HG02852 (cell line): ENCODE measurements at regions not wholly inside any gene's neighbourhood (a gene's known extent, or its start where the extent isn't known, plus 50 kb on each side); places are given as distances from the start of the nearest gene placed in this dataset.
"Not testable (repeated sequence)": the region's sequence is repeated elsewhere in the genome, so short reads cannot be mapped to it uniquely, and the experiment has no call there.

Source experiments
- ATAC-seq: cut with Tn5 transposase; IDR thresholded peaks from one replicate; pipeline ENCODE4 v1.9.1; 2021; ENCODE audit warnings: mild to moderate bottlenecking, moderate library complexity; ENCODE audit not compliant: unreplicated experiment

DNA sequence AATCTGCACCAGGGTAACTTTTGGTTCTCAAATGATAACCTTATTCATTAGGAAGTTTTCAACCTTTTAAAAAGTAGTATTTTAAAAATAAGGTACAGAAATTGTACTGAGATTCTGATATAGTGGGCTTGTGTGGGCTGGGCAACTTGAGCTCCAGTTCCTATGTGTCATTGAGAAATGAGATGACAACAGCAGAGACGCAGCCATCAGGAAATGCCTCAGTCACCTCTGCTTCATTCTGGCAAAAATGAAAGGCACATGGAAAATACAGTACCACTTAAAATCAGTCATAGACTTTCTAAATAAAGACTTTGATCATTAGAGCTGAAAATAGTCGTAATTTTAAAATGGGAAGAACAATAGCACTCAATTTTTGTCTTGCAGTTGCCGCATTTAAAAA lies 480.2 kb downstream of the PLK2 start:
- ATAC-seq: no peak

DNA sequence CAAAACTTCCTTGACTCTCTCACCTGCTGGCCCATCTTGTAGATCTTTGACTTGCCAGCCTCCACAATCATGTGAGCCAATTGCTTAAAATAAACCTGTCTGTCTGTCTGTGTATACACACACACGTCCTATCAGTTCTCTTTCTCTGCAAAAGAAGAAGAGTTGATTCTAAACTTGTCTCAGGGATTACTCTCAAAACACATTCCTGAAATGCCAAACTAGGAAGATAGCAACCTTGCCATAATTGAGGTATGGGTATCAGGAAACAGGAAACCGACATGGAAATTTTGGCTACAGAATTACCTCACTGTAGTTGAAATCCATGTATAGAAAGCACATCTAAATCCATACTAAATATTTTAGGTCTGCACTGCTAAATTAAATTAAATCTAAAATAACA lies 483.4 kb downstream of the PLK2 start:
- no peak for ATAC-seq

DNA sequence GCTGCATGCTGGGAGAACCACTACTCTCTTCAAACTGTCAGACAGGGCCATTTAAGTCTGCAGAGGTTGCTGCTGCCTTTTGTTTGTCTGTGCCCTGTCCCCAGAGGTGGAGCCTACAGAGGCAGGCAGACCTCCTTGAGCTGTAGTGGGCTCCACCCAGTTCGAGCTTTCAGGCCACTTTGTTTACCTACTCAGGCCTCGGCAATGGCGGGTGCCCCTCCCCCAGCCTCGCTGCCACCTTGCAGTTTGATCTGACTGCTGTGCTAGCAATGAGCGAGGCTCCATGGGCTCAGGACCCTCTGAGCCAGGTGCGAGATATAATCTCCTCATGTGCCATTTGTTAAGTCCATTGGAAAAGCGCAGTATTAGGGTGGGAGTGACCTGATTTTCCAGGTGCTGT lies 487.8 kb downstream of the PLK2 start:
- ATAC-seq: not testable (repeated sequence)

DNA sequence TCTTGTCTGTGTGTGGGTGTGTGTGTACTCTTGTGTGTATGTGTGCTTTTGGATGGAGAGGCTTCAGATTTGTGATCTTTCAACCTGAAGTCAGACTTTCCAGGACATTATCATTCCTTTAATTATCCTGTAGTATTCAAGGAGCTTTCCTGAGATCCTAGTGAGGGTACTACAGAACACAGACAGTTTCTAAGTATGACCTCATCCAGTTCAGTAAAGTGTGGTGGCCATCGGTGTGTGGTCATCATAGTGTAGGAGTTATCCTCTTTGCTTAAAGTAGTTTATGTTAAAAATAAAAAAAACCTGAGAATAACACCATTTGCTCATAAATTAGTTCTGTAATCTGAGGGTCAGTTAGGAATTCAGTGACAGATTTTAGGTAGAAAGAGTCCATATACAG lies 478.0 kb upstream of the ACTBL2 start:
- ATAC-seq: no peak

DNA sequence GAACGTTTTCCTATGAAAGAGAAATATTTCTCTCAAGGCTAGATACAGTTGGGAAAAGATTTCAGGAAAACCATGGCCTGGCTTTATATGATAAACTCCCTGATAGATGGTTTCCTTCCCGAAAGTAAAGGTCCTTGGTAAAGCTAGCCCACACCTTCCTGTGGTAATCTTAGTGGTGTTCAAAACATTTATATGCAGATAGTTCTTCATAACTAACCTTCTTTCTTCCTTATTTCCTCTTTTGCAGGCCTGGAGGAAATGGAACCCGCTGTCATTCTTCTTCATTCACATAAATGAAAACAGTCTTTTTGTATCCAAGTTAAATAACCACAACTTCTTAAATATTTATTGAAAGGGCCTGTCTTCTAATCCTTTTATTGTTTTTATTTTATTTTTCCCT lies 474.0 kb upstream of the ACTBL2 start:
- ATAC-seq: no peak

DNA sequence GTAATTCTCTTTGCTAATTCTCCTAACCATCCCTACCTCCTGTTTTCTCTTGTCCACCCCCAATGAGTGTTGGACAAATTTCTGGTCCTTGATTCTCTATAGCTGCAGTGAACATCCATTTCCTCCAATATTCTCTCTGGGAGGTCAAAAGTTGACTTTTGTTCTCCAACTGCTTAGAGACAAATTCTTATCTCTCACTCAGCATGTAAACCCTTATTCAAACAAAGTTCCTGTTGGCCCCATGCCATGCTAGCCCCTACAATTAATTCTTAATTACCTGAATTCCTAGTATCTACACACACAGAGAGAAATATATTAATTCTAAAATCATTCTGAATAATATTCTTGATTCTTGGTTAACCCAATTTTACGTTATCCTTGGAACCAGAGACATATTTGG lies 472.9 kb upstream of the ACTBL2 start:
- no peak for ATAC-seq

DNA sequence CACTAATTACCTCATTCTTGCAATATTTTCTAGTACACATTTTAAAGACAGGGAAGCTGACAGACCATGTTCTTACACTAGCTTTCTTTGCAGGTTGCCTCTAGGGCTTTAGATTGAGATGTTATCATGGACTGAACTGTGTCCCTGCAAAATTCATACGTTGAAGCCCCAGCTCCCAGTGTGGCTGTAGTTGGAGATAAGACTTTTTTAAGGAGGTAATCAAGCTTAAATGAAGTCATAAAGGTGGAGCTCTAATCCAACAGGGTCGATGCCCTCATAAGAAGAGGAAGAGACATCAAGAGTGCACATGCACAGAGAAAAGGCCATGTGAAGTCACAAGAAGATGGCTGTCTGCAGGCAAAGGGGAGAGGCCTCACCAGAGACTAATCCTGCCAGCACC lies 471.2 kb upstream of the ACTBL2 start:
- ATAC-seq: no peak

DNA sequence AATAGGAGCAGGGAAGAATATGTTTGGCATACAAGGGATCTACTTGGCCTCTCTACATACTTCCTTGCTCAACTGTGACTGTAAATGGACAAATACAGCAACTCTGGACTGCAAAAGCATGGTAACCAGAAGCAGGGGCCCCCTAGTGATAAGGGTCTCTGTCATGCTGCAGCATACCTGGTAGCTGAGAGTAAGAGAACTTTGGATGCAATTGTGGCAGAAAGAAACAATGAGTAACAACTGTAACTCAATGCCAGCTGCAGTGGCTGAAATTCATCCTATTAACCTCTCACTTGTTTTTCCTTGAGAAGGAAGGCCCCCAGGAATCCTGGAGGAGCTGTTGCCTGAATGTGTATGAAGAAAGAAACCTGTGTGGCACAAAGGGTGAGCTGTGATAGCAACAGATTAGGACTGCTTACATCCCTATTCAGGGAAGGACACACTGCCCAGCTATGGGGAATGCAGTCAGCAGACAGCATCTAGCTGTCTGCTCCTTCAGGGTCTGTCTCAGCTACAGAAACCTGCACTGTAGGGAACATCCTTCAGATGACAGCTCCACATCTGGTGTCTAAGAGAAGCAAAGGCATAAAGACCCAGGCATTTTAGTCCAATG lies 468.1 kb upstream of the ACTBL2 start:
- ATAC-seq: no peak

DNA sequence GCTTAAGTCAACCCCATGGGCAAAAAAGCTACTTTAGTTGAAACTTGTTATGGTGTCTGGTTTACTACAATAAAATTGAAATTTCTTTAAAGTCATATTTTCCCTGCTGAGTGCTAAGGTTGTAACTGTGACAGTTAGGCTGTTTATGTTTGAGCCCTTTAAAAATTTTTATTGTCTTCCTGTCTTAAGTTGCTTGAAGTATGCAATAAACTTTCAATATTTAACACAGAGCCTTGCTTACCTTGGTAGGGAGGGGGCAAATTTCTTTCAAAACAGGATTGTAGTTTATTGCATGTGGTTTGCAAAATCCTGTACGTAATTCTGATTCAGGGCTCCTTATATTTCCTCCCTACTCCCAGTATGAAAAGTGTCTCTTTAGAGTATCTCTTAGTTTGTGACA lies 465.5 kb upstream of the ACTBL2 start:
- ATAC-seq: no peak

DNA sequence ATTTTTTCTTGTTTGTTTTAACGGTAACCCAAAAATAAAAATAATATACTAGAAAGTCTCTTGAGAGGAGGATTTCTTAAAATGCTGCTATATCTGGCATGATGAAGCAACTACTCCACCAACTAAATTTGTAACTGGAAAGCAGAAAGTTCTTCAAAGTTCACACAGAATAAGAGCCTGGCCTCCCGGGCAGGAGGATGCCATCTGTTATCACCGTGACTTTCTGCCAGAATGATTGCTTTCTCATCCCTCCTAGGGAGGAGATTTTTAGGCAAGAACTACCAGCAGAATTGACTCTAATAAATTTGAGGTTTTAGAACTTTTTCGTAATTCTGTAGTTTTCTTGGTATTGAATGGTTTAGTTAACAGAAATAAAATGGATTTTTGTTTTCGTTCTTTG lies 464.6 kb upstream of the ACTBL2 start:
- no peak for ATAC-seq

DNA sequence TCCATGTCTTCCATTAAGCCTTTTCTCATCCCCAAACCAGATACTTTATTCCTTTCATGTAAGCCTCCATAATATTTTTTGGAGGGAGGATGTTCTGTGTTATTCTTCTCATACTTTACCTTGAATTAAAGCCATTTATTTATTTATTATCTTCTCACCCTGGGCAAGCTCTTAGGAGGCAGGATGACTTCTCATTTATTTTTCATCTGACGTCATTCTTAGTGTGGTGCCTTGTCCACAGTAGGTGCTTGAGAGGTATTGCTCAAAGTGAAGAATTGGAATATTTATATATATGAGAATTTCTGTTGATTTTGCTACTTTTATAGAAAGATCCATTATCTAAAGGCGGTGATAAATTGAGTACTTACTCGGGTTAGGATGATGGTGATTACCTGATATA lies 458.3 kb upstream of the ACTBL2 start:
- ATAC-seq: no peak

DNA sequence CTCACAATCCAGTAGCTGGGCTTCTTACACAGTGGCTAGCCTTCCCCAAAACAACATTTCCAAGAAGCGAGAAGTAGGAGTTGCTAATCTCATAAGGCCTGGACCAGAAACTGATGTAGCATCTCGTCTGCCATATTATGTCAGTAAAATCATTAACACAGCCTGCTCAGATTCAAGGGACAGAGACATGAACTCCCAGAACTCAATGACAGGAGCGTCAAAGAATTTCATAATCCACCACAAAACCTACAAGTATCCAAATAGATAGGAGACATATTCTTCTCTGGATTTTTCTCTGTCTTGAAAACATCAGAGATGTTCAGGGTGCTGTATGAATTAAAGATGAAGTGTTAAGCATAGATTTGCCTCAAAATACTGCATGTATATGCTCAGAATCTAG lies 457.6 kb upstream of the ACTBL2 start:
- no peak for ATAC-seq

DNA sequence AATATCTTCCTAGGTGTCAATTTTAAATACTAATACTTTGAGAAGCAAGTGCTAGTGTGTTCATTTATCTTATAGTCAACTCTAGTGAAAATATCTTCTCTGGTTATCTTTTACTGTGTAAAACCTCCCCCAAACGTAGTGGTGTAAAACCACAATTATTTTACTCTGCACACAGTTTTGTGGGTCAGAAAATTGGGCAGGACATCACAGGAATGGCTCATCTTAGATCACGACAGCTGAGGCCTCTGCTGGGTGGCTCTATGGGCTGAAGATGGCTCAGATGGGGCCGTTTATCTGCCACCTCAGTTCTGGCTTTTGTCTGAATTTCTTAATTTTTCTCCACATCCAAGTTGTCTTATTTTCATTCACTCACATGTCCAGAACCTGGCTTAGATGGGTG lies 457.2 kb upstream of the ACTBL2 start:
- ATAC-seq: no peak

DNA sequence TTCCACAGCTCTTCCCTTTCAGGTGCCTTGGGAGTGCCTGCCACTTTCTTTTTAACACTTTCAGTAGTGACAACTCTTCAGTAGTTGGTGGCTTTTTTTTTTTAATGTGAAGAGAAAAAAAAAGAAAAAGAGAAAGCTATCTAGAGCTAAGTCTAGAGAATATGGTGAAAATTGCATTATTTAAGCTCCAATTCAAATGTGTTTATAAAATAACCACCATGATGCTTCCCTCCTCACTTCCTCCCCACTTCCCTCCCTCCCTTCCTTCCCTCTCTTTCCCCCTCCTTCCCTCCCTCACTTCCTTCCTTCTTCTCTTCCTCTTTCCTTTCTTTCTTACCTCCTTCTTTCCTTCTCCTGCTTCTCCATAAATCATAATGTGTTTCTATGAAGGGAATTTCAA lies 456.7 kb upstream of the ACTBL2 start:
- ATAC-seq: no peak

DNA sequence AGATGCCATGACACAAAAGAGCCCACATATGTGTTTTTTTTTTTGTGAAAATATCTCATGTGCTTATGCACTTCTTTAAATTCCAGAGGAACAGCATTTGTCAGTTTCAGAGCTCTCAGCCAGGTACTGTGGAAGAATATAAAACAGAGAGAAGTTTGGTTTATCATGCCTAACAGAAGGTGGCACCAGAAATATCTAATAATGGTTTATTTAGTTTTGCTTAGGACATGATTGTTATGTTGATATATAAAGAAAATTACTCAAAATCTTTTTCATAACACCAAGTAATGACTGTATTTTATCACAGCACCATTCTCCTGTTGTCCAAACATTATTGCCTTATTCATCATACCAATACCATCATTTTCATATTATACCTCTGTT lies 455.6 kb upstream of the ACTBL2 start:
- no peak for ATAC-seq

DNA sequence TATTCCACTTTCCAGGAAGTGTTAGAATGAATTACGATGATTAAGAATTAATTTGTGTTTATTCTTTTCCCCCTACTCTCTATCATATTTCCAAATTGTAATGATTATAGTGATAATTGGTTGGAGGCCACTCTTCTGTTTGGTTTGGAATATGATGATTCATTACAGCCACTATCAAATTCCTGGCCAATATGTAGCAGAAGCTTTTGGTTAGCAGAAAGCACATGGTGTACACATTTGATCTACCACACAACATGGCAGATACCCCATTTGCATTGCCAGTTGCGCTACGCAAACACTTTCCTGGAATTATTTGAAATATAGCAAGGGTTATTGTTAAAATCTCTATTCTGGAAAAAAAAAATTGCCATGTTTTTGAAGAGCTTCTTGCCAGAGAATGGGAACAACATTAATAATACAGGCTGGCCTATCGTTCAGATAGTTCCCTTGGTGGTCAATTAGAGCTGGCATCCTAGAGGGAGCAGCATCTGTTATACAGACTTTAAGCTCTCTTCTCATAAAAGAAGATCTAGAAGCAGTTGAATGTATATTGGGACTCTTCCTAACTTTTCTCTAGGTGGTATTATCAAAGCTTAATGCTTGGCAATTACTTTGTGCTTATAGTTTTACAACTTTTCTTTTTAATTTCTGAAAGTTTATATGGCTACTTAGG lies 455.0 kb upstream of the ACTBL2 start:
- ATAC-seq: no peak

DNA sequence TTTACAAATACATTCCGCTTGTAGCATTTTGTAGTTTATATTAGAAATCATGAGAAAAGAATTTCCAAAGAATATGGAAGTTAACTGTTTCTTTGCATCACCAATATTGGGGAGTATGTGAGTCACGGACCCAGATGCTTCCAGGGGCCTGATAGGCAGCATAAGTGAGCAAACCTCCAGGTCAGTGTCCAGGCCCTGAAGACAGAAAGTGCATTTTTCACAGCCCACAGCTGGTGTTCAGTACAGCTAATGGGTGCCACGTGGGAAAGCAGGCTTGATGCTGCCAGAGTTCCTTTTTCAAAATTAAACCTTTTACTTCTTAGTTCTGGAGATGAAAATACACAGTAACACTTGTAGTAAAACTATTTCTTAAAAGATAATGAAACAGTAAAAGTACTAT lies 454.4 kb upstream of the ACTBL2 start:
- ATAC-seq: no peak

DNA sequence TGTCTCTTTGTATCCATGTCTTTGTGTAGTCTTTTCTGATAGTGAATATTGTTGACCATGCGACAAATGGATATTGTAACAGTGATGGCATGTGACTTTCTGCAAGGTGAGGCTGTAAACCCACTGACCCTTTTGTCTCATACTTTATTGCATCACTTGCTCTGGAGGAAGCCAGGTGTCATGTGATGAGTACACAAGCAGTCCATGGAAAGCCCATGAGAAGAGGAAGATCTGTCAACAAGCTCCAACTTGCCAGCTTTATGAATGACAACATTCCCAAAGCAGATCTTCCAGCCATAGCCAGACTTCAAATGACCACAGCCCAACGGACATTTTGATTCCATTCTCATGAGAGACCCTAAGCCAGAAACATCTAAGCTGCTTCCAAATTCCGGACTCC lies 450.1 kb upstream of the ACTBL2 start:
- ATAC-seq: no peak

DNA sequence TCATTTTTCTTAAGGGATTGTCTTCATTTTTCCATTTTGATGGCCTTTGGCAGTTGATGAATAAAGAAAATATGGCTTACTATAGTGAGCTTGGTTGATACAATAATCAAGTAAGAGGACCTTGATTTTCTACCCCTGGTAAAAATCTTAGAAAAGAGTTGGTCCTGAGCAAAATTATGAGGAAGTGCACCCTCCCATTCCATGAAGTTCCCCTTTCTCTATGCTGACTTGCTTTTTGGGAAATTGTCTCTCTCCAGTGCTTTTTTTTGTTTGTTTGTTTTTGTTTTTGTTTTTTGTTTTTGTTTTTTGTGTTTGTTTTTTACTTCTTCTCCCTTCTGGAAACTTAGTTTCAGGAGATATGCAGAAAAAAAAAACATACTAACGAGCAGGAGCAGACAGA lies 449.2 kb upstream of the ACTBL2 start:
- no peak for ATAC-seq

DNA sequence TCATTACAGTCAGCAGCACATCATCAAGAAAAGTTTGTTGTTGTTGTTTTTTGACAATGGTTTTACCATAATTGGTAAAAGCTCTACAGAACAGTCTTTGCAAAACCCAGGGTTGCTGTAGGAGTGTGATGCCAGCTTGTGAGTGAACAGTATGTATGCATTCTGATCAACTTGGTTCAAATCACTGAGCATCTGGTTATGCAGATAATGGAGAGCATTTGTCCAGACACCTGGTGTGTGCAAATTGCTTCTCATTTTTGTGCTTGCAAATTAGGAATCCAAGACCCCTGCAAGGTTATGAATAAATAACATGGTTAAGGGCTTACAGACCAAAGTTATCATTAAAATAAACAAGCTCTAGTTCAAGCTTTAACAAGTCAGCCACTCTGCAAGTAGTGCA lies 448.7 kb upstream of the ACTBL2 start:
- no peak for ATAC-seq

DNA sequence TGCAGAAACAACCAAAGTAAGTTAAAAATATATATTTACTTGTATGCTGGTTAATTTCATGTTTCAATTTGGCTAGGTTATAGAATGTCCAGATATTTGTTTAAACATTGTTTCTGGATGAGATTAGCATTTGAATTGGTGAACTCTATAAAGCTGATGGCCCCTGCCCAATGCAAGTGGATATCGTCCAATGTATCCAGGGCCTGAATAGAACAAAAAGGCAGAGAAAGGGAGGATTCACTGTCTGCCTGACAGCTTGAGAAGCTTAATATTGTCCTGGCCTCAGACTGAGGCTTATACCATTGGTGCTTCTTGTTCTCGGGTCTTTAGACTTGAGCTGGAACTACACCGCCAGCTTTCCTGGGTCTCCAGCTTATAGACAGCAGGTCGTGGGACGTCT lies 446.7 kb upstream of the ACTBL2 start:
- no peak for ATAC-seq

DNA sequence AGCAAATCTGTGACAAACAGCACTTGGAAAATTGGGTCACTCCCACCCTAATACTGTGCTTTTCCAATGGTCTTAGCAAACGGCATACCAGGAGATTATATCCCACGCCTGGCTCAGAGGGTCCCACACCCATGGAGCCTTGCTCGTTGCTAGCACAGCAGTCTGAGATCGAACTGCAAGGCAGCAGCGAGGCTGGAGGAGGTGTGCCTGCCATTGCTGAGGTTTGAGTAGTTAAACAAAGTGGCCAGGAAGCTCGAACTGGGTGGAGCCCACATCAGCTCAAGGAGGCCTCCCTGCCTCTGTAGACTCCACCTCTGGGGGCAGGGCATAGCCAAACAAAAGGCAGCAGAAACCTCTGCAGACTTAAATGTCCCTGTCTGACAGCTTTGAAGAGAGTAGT lies 440.5 kb upstream of the ACTBL2 start:
- not testable (repeated sequence) for ATAC-seq

DNA sequence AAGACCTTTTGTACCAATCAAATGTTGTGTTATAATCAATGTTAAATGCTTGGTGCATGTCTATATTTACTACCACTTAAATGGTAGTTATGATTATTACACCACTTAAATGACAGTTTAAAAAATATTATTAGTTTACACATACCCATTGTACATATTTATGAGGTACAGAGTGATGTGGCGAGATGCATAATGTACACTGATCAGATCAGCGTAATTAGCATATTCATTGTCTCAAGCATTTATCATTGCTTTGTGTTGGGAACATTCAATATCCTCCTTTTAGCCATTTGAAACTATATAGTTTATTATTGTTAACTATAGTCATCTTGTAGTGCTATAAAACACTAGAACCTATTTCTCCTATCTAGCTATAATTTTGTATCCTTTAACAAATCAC lies 434.4 kb upstream of the ACTBL2 start:
- ATAC-seq: no peak
